Endodermal cell (in vitro differentiated cells): ENCODE measurements at regions not wholly inside any gene's neighbourhood (a gene's known extent, or its start where the extent isn't known, plus 50 kb on each side); places are given as distances from the start of the nearest gene placed in this dataset.

ENCODE experiments used
- DNase-seq: peaks from one replicate; pipeline ENCODE4 v3.0.0-alpha.2; 2017
- H3K27ac ChIP-seq: 2 replicates; pipeline ENCODE4 v1.5.1; 2013; ENCODE audit warnings: mild to moderate bottlenecking, low read depth, low read length, moderate library complexity
- H3K27me3 ChIP-seq: 2 replicates; pipeline ENCODE4 v1.6.1; 2013; ENCODE audit warnings: mild to moderate bottlenecking, low read length, moderate library complexity; ENCODE audit not compliant: insufficient read depth, control insufficient read depth, poor library complexity, severe bottlenecking
- H3K36me3 ChIP-seq: 2 replicates; pipeline ENCODE4 v1.7.0; 2013; ENCODE audit warnings: mild to moderate bottlenecking, low read length, moderate library complexity; ENCODE audit not compliant: control insufficient read depth, insufficient read depth
- H3K4me1 ChIP-seq: one replicate; pipeline ENCODE4 v1.7.0; 2013; ENCODE audit warnings: low read length; ENCODE audit not compliant: control insufficient read depth, insufficient read depth
- H3K4me3 ChIP-seq: 2 replicates; pipeline ENCODE4 v1.5.1; 2013; ENCODE audit warnings: mild to moderate bottlenecking, low read length, moderate library complexity
- H3K9ac ChIP-seq: 2 replicates; pipeline ENCODE4 v1.6.1; 2013; ENCODE audit warnings: mild to moderate bottlenecking, low read length, moderate library complexity; ENCODE audit not compliant: poor library complexity, severe bottlenecking; ENCODE audit errors: extremely low read depth
- H3K9me3 ChIP-seq: 2 replicates; pipeline ENCODE4 v1.6.1; 2013; ENCODE audit warnings: mild to moderate bottlenecking, low read length, moderate library complexity; ENCODE audit not compliant: control insufficient read depth
- H3K27ac Mint-ChIP-seq: 2 replicates; pipeline ENCODE4 v1.8.0; 2020; ENCODE audit warnings: mixed read lengths
- H3K27me3 Mint-ChIP-seq: 2 replicates; pipeline ENCODE4 v1.8.0; 2021; ENCODE audit warnings: mild to moderate bottlenecking, mixed read lengths; ENCODE audit not compliant: insufficient read depth
- H3K36me3 Mint-ChIP-seq: 2 replicates; pipeline ENCODE4 v1.8.0; 2020; ENCODE audit warnings: low read depth, mixed read lengths
- H3K4me1 Mint-ChIP-seq: 2 replicates; pipeline ENCODE4 v1.8.0; 2020; ENCODE audit warnings: mixed read lengths
- H3K4me3 Mint-ChIP-seq: 2 replicates; pipeline ENCODE4 v1.8.0; 2020; ENCODE audit warnings: mild to moderate bottlenecking, moderate library complexity, mixed read lengths
- H3K9me3 Mint-ChIP-seq: 2 replicates; pipeline ENCODE4 v1.8.0; 2020; ENCODE audit warnings: mild to moderate bottlenecking, mixed read lengths
- CTCF ChIP-seq: fragments of 200-600 bp; sonication (generic); conservative IDR thresholded peaks from 2 replicates; pipeline ENCODE4 v1.5.0; 2021; ENCODE audit warnings: antibody characterized with exemption, mild to moderate bottlenecking
- WGBS, 2 experiments: methylation state at CpG; one replicate each; pipeline versions ENCODE4 v1.1.5 to v1.1.7; 2013; ENCODE audit warnings: missing lambda C conversion rate in 2 of 2, mixed read lengths in 1 of 2; ENCODE audit not compliant: insufficient coverage in 1 of 2, insufficient read length in 1 of 2; 5-methylcytosine and 5-hydroxymethylcytosine counted together

GRCh38 chr4:27714073-27714472 is 853.4 kb downstream of the STIM2 start:
- peaks cover 16% of the 10 kb centered on the region for H3K4me1 ChIP-seq
- 90% methylated on average over 1 of the region's 1 CpG; no CpG with 5 or more reads in 1 of the 2 experiments for WGBS, 2 experiments
- no peak overlapping the region for H3K27ac ChIP-seq
- H3K27me3 Mint-ChIP-seq = peaks cover 36% of the 10 kb centered on the region
- DNase-seq = no peak
- no peak overlapping the region for H3K4me3 ChIP-seq
- no peaks in the 10 kb centered on the region for H3K36me3 ChIP-seq
- peaks cover 8% of the 10 kb centered on the region for H3K9me3 ChIP-seq
- no peak overlapping the region for H3K4me3 Mint-ChIP-seq
- no peaks in the 10 kb centered on the region for H3K36me3 Mint-ChIP-seq
- no peak overlapping the region for H3K27ac Mint-ChIP-seq
- peaks cover 26% of the 10 kb centered on the region for H3K4me1 Mint-ChIP-seq
- no peak overlapping the region for H3K9ac ChIP-seq
- H3K27me3 ChIP-seq = no peaks in the 10 kb centered on the region
- no peak for TF ChIP-seq CTCF
- peaks cover 2% of the 10 kb centered on the region for H3K9me3 Mint-ChIP-seq

- peaks cover 8% of the 10 kb centered on the region for H3K9me3 ChIP-seq
- no peak overlapping the region for H3K4me3 ChIP-seq
- no peak overlapping the region for H3K9ac ChIP-seq
- DNase-seq = peak; percentile 65
- H3K27ac ChIP-seq = no peak overlapping the region
- peaks cover 11% of the 10 kb centered on the region for H3K9me3 Mint-ChIP-seq
- WGBS, 2 experiments = 92 to 96% methylated on average over 1 to 3 of the region's 3 CpGs
- peak; percentile 68 for TF ChIP-seq CTCF
- H3K36me3 Mint-ChIP-seq = peaks cover 3% of the 10 kb centered on the region
- peaks cover 4% of the 10 kb centered on the region for H3K27me3 ChIP-seq
- no peak overlapping the region for H3K4me3 Mint-ChIP-seq
- peaks cover 42% of the 10 kb centered on the region for H3K27me3 Mint-ChIP-seq
- H3K4me1 ChIP-seq = peaks cover 16% of the 10 kb centered on the region
- H3K36me3 ChIP-seq = no peaks in the 10 kb centered on the region
- peaks cover 28% of the 10 kb centered on the region for H3K4me1 Mint-ChIP-seq
- no peak overlapping the region for H3K27ac Mint-ChIP-seq
These were observed 856.2 kb downstream of the STIM2 start for GRCh38 chr4:27716693-27717430.

- Mint-ChIP-seq H3K9me3 (peaks cover 11% of the 10 kb centered on the region), H3K4me3 (no peak overlapping the region), H3K27ac (no peak overlapping the region), H3K36me3 (peaks cover 3% of the 10 kb centered on the region), H3K4me1 (peaks cover 28% of the 10 kb centered on the region), H3K27me3 (peaks cover 45% of the 10 kb centered on the region)
- H3K36me3 ChIP-seq = no peaks in the 10 kb centered on the region
- no peak for DNase-seq
- H3K9ac ChIP-seq = no peak overlapping the region
- TF ChIP-seq CTCF = no peak
- H3K27me3 ChIP-seq = peaks cover 4% of the 10 kb centered on the region
- no peak overlapping the region for H3K4me3 ChIP-seq
- no peak overlapping the region for H3K27ac ChIP-seq
- peaks cover 16% of the 10 kb centered on the region for H3K4me1 ChIP-seq
- peaks cover 8% of the 10 kb centered on the region for H3K9me3 ChIP-seq
- 69 to 89% methylated on average over 2 to 4 of the region's 4 CpGs for WGBS, 2 experiments
These were observed 856.8 kb downstream of the STIM2 start for GRCh38 chr4:27717431-27717755.
